HuH-7 (cell line): ENCODE measurements at regions not wholly inside any gene's neighbourhood (a gene's known extent, or its start where the extent isn't known, plus 50 kb on each side); places are given as distances from the start of the nearest gene placed in this dataset.

ENCODE experiments used
- DNase-seq: peaks from one replicate; pipeline ENCODE4 v3.0.0; 2011; ENCODE audit warnings: low spot score

- no peak for DNase-seq
Observed at GRCh38 chr6:160899671-160900430, 91.7 kb upstream of the MAP3K4 start.

GRCh38 chr6:160911949-160912348, 79.6 kb upstream of the MAP3K4 start:
- DNase-seq = no peak

- no peak for DNase-seq
Observed at GRCh38 chr6:160912411-160912810, 79.2 kb upstream of the MAP3K4 start.

GRCh38 chr6:160917572-160917971, 74.0 kb upstream of the MAP3K4 start:
- no peak for DNase-seq

- no peak for DNase-seq
Observed at GRCh38 chr6:160919723-160920440, 71.7 kb upstream of the MAP3K4 start.

GRCh38 chr6:160921095-160921494, 70.5 kb upstream of the MAP3K4 start:
- no peak for DNase-seq

GRCh38 chr6:160926281-160927276, 65.0 kb upstream of the MAP3K4 start:
- no peak for DNase-seq

GRCh38 chr6:160927416-160927815, 64.2 kb upstream of the MAP3K4 start:
- DNase-seq = no peak

GRCh38 chr6:160929361-160929760, 62.2 kb upstream of the MAP3K4 start:
- DNase-seq = no peak

- DNase-seq = no peak
Observed at GRCh38 chr6:160929831-160930230, 61.7 kb upstream of the MAP3K4 start.

- peak; percentile 73 for DNase-seq
Observed at GRCh38 chr6:160930547-160931377, 60.8 kb upstream of the MAP3K4 start.

- no peak for DNase-seq
Observed at GRCh38 chr6:160931378-160932310, 59.9 kb upstream of the MAP3K4 start.

- peak; percentile 37 for DNase-seq
Observed at GRCh38 chr6:160933256-160933655, 58.3 kb upstream of the MAP3K4 start.

GRCh38 chr6:160934157-160934556, 57.4 kb upstream of the MAP3K4 start:
- no peak for DNase-seq

GRCh38 chr6:160940197-160940596, 51.4 kb upstream of the MAP3K4 start:
- DNase-seq = no peak
